ENCODE measurements at regions not wholly inside any gene's neighbourhood (a gene's known extent, or its start where the extent isn't known, plus 50 kb on each side); places are given as distances from the start of the nearest gene placed in this dataset.

GRCh38 chr12:43078976-43079375 is 473.0 kb downstream of the ADAMTS20 start:
- TF ChIP-seq CTCF (IDR thresholded peaks at IDR 0.05) (no peak), EZH2 (IDR thresholded peaks at IDR 0.05) (no peak)
